OCI-LY3 (cell line): ENCODE measurements at regions not wholly inside any gene's neighbourhood (a gene's known extent, or its start where the extent isn't known, plus 50 kb on each side); places are given as distances from the start of the nearest gene placed in this dataset.

ENCODE experiments used
- CTCF ChIP-seq: fragments of 200-600, 300-600 bp; sonication (generic); IDR thresholded peaks from 2 replicates; pipeline ENCODE4 v1.5.1; 2014; ENCODE audit warnings: antibody characterized with exemption, low read length, low read depth
- EZH2phosphoT487 ChIP-seq: fragments of 200-600 bp; shearing (Covaris generic); IDR thresholded peaks from 2 replicates; pipeline ENCODE4 v1.6.1; 2018; ENCODE audit warnings: antibody characterized with exemption, mixed run types, low read depth

GRCh38 chr1:200316148-200316803 is 93.6 kb downstream of the ZNF281 start:
- TF ChIP-seq CTCF (no peak), EZH2phosphoT487 (no peak)
